Activated CD4-positive, alpha-beta T cell treated with anti-CD3 and anti-CD28 coated beads, Interleukin-2, amount 10 ng/mL, durations not matched to agents 24 days and 14 days (primary cell): ENCODE measurements at regions not wholly inside any gene's neighbourhood (a gene's known extent, or its start where the extent isn't known, plus 50 kb on each side); places are given as distances from the start of the nearest gene placed in this dataset.
A peak's percentile ranks its signal among the peaks of the same experiment; 100 is the strongest.

Experiments
- DNase-seq: peaks from one replicate; pipeline ENCODE4 v3.0.0; 2022
- H3K27ac Mint-ChIP-seq: one replicate; pipeline ENCODE4 v1.8.0; 2022; ENCODE audit warnings: mild to moderate bottlenecking, mixed read lengths
- H3K27me3 Mint-ChIP-seq: one replicate; pipeline ENCODE4 v1.8.0; 2022; ENCODE audit warnings: mixed read lengths
- H3K36me3 Mint-ChIP-seq: one replicate; pipeline ENCODE4 v1.8.0; 2022; ENCODE audit warnings: low read depth, mild to moderate bottlenecking, mixed read lengths
- H3K4me1 Mint-ChIP-seq: one replicate; pipeline ENCODE4 v1.8.0; 2021; ENCODE audit warnings: mixed read lengths
- H3K4me3 Mint-ChIP-seq: one replicate; pipeline ENCODE4 v1.8.0; 2022; ENCODE audit warnings: mild to moderate bottlenecking, moderate library complexity, mixed read lengths
- H3K9me3 Mint-ChIP-seq: one replicate; pipeline ENCODE4 v1.8.0; 2021; ENCODE audit warnings: mixed read lengths
- intact Hi-C: fragments of 100-400 bp; cut with micrococcal nuclease; formaldehyde crosslinking; loops from one replicate; pipeline ENCODE4 v1.15.1; 2023

- Mint-ChIP-seq H3K27ac (no peak overlapping the region), H3K36me3 (no peaks in the 10 kb centered on the region), H3K27me3 (peaks cover 2% of the 10 kb centered on the region), H3K4me1 (no peaks in the 10 kb centered on the region), H3K9me3 (peaks cover 7% of the 10 kb centered on the region), H3K4me3 (no peak overlapping the region)
- no peak for DNase-seq
- intact Hi-C loops, result no loop called here
Measured at GRCh38 chr5:143716881-143717280, 95.1 kb upstream of the HMHB1 start.

GRCh38 chr5:143715616-143716015 is 96.3 kb upstream of the HMHB1 start:
- peaks cover 2% of the 10 kb centered on the region for H3K27me3 Mint-ChIP-seq
- no peaks in the 10 kb centered on the region for H3K4me1 Mint-ChIP-seq
- H3K27ac Mint-ChIP-seq, result no peak overlapping the region
- DNase-seq, result no peak
- H3K9me3 Mint-ChIP-seq, result peaks cover 3% of the 10 kb centered on the region
- no peaks in the 10 kb centered on the region for H3K36me3 Mint-ChIP-seq
- no peak overlapping the region for H3K4me3 Mint-ChIP-seq
- intact Hi-C loops, result no loop called here

GRCh38 chr5:143714629-143715028 is 97.3 kb upstream of the HMHB1 start:
- H3K4me3 Mint-ChIP-seq, result no peak overlapping the region
- H3K36me3 Mint-ChIP-seq, result no peaks in the 10 kb centered on the region
- H3K27me3 Mint-ChIP-seq, result peaks cover 2% of the 10 kb centered on the region
- intact Hi-C loops, result no loop called here
- H3K27ac Mint-ChIP-seq, result no peak overlapping the region
- H3K9me3 Mint-ChIP-seq, result peaks cover 3% of the 10 kb centered on the region
- no peaks in the 10 kb centered on the region for H3K4me1 Mint-ChIP-seq
- DNase-seq, result no peak

GRCh38 chr5:143713047-143714003 is 98.6 kb upstream of the HMHB1 start:
- no peak for DNase-seq
- peaks cover 2% of the 10 kb centered on the region for H3K27me3 Mint-ChIP-seq

GRCh38 chr5:143708672-143709071 is 103.3 kb upstream of the HMHB1 start:
- Mint-ChIP-seq H3K9me3 (no peaks in the 10 kb centered on the region), H3K4me3 (no peak overlapping the region), H3K27me3 (peaks cover 2% of the 10 kb centered on the region), H3K4me1 (peaks cover 2% of the 10 kb centered on the region), H3K36me3 (no peaks in the 10 kb centered on the region), H3K27ac (no peak overlapping the region)
- no peak for DNase-seq
- intact Hi-C loops, result no loop called here

More at GRCh38 chr5:143713047-143714003, 98.6 kb upstream of the HMHB1 start:
- no peaks in the 10 kb centered on the region for H3K36me3 Mint-ChIP-seq
- H3K4me1 Mint-ChIP-seq, result no peaks in the 10 kb centered on the region
- no peak overlapping the region for H3K27ac Mint-ChIP-seq
- intact Hi-C loops, result no loop called here
- no peaks in the 10 kb centered on the region for H3K9me3 Mint-ChIP-seq
- no peak overlapping the region for H3K4me3 Mint-ChIP-seq

GRCh38 chr5:143707806-143708205 is 104.2 kb upstream of the HMHB1 start:
- Mint-ChIP-seq H3K36me3 (no peaks in the 10 kb centered on the region), H3K4me3 (no peak overlapping the region), H3K9me3 (no peaks in the 10 kb centered on the region), H3K27ac (no peak overlapping the region), H3K27me3 (peaks cover 2% of the 10 kb centered on the region), H3K4me1 (peaks cover 2% of the 10 kb centered on the region)
- intact Hi-C loops, result no loop called here
- DNase-seq, result no peak

- Mint-ChIP-seq H3K36me3 (no peaks in the 10 kb centered on the region), H3K4me3 (no peak overlapping the region), H3K4me1 (peaks cover 2% of the 10 kb centered on the region), H3K9me3 (peaks cover 7% of the 10 kb centered on the region), H3K27me3 (peaks cover 2% of the 10 kb centered on the region), H3K27ac (no peak overlapping the region)
- DNase-seq, result no peak
- intact Hi-C loops, result no loop called here
Measured at GRCh38 chr5:143705381-143705780, 106.6 kb upstream of the HMHB1 start.

GRCh38 chr5:143703659-143704058 is 108.3 kb upstream of the HMHB1 start:
- Mint-ChIP-seq H3K4me1 (peaks cover 9% of the 10 kb centered on the region), H3K9me3 (peaks cover 7% of the 10 kb centered on the region), H3K27me3 (peaks cover 2% of the 10 kb centered on the region), H3K36me3 (no peaks in the 10 kb centered on the region), H3K27ac (no peak overlapping the region), H3K4me3 (no peak overlapping the region)
- no peak for DNase-seq
- intact Hi-C loops, result no loop called here

GRCh38 chr5:143701493-143701892 is 110.5 kb upstream of the HMHB1 start:
- peaks cover 2% of the 10 kb centered on the region for H3K27me3 Mint-ChIP-seq
- no peak overlapping the region for H3K27ac Mint-ChIP-seq
- H3K4me1 Mint-ChIP-seq, result peaks cover 15% of the 10 kb centered on the region
- no peak for DNase-seq
- no peaks in the 10 kb centered on the region for H3K36me3 Mint-ChIP-seq
- no peak overlapping the region for H3K4me3 Mint-ChIP-seq
- intact Hi-C loops, result no loop called here
- H3K9me3 Mint-ChIP-seq, result peaks cover 16% of the 10 kb centered on the region

GRCh38 chr5:143700994-143701393 is 111.0 kb upstream of the HMHB1 start:
- H3K27me3 Mint-ChIP-seq, result peaks cover 2% of the 10 kb centered on the region
- H3K36me3 Mint-ChIP-seq, result no peaks in the 10 kb centered on the region
- H3K4me3 Mint-ChIP-seq, result no peak overlapping the region
- H3K9me3 Mint-ChIP-seq, result peaks cover 21% of the 10 kb centered on the region
- no peak overlapping the region for H3K27ac Mint-ChIP-seq
- DNase-seq, result no peak
- intact Hi-C loops, result no loop called here
- H3K4me1 Mint-ChIP-seq, result peaks cover 15% of the 10 kb centered on the region

GRCh38 chr5:143699121-143699520 is 112.8 kb upstream of the HMHB1 start:
- intact Hi-C loops, result loop anchor here (2.0 to 5.0 kb wide), 3 partner anchors 94 to 297 kb away; partner anchors contain the start of gene NR3C1
- Mint-ChIP-seq H3K27me3 (no peaks in the 10 kb centered on the region), H3K9me3 (peaks cover 26% of the 10 kb centered on the region), H3K36me3 (no peaks in the 10 kb centered on the region), H3K4me3 (no peak overlapping the region), H3K27ac (peak overlapping the region; percentile 64), H3K4me1 (peaks cover 16% of the 10 kb centered on the region)
- DNase-seq, result no peak

GRCh38 chr5:143698574-143698973 is 113.4 kb upstream of the HMHB1 start:
- peaks cover 16% of the 10 kb centered on the region for H3K4me1 Mint-ChIP-seq
- peak overlapping the region; percentile 64 for H3K27ac Mint-ChIP-seq
- DNase-seq, result no peak
- peaks cover 26% of the 10 kb centered on the region for H3K9me3 Mint-ChIP-seq
- H3K27me3 Mint-ChIP-seq, result no peaks in the 10 kb centered on the region
- H3K36me3 Mint-ChIP-seq, result no peaks in the 10 kb centered on the region
- H3K4me3 Mint-ChIP-seq, result no peak overlapping the region
- intact Hi-C loops, result loop anchor here (2.0 to 5.0 kb wide), 3 partner anchors 94 to 296 kb away; partner anchors contain the start of gene NR3C1

- Mint-ChIP-seq H3K9me3 (peaks cover 22% of the 10 kb centered on the region), H3K27me3 (no peaks in the 10 kb centered on the region), H3K36me3 (no peaks in the 10 kb centered on the region), H3K4me1 (peaks cover 21% of the 10 kb centered on the region), H3K27ac (peak overlapping the region; percentile 57), H3K4me3 (no peak overlapping the region)
- intact Hi-C loops, result loop anchor here (5.0 kb wide), 2 partner anchors 130 to 295 kb away; partner anchors contain the start of gene NR3C1
- DNase-seq, result no peak
Measured at GRCh38 chr5:143696921-143697320, 115.0 kb upstream of the HMHB1 start.

- intact Hi-C loops, result loop anchor here (2.0 to 5.0 kb wide), 3 partner anchors 17 to 294 kb away; partner anchors contain the start of gene NR3C1
- Mint-ChIP-seq H3K27me3 (no peaks in the 10 kb centered on the region), H3K9me3 (peaks cover 19% of the 10 kb centered on the region), H3K4me1 (peaks cover 21% of the 10 kb centered on the region), H3K4me3 (no peak overlapping the region), H3K27ac (no peak overlapping the region), H3K36me3 (no peaks in the 10 kb centered on the region)
- no peak for DNase-seq
Measured at GRCh38 chr5:143695941-143696340, 116.0 kb upstream of the HMHB1 start.
